ENCODE measurements at regions not wholly inside any gene's neighbourhood (a gene's known extent, or its start where the extent isn't known, plus 50 kb on each side); places are given as distances from the start of the nearest gene placed in this dataset.
A peak's percentile ranks its signal among the peaks of the same experiment; 100 is the strongest.
"Not testable (repeated sequence)": the region's sequence is repeated elsewhere in the genome, so short reads cannot be mapped to it uniquely, and the experiment has no call there.

- DNase-seq = no peak
Observed at GRCh38 chr5:16392718-16393117, 72.9 kb downstream of the ZNF622 start.

- DNase-seq = no peak
Observed at GRCh38 chr5:16391858-16392649, 73.5 kb downstream of the ZNF622 start.

GRCh38 chr5:16390825-16391224, 74.8 kb downstream of the ZNF622 start:
- DNase-seq = no peak

- no peak for DNase-seq
Observed at GRCh38 chr5:16385516-16386090, 80.0 kb downstream of the ZNF622 start.

GRCh38 chr5:16384804-16385203, 80.8 kb downstream of the ZNF622 start:
- DNase-seq = no peak

- DNase-seq = no peak
Observed at GRCh38 chr5:16384222-16384621, 81.4 kb downstream of the ZNF622 start.

GRCh38 chr5:16383544-16384052, 82.0 kb downstream of the ZNF622 start:
- no peak for DNase-seq

GRCh38 chr5:16382047-16382446, 83.6 kb downstream of the ZNF622 start:
- DNase-seq = no peak

- no peak for DNase-seq
Observed at GRCh38 chr5:16378762-16379161, 86.8 kb downstream of the ZNF622 start.

- DNase-seq = no peak
Observed at GRCh38 chr5:16372493-16372892, 93.1 kb downstream of the ZNF622 start.

- no peak for DNase-seq
Observed at GRCh38 chr5:16366491-16366890, 99.1 kb downstream of the ZNF622 start.

GRCh38 chr5:16364910-16365309, 100.7 kb downstream of the ZNF622 start:
- DNase-seq = no peak

- DNase-seq = not testable (repeated sequence)
Observed at GRCh38 chr5:16353439-16353838, 112.2 kb downstream of the ZNF622 start.

GRCh38 chr5:16350816-16351215, 114.8 kb downstream of the ZNF622 start:
- no peak for DNase-seq

- no peak for DNase-seq
Observed at GRCh38 chr5:16346380-16346779, 119.2 kb downstream of the ZNF622 start.

GRCh38 chr5:16345454-16345853, 120.1 kb downstream of the ZNF622 start:
- no peak for DNase-seq

- no peak for DNase-seq
Observed at GRCh38 chr5:16326137-16326536, 139.5 kb downstream of the ZNF622 start.

- DNase-seq = no peak
Observed at GRCh38 chr5:16321284-16321683, 141.7 kb upstream of the MARCHF11 start.

- DNase-seq = peak in 1 of 2 donors; percentile 40
Observed at GRCh38 chr5:16315501-16315900, 135.9 kb upstream of the MARCHF11 start.

GRCh38 chr5:16313761-16314160, 134.2 kb upstream of the MARCHF11 start:
- DNase-seq = no peak

- no peak for DNase-seq
Observed at GRCh38 chr5:16312785-16313184, 133.2 kb upstream of the MARCHF11 start.

- DNase-seq = no peak
Observed at GRCh38 chr5:16311666-16312065, 132.1 kb upstream of the MARCHF11 start.

GRCh38 chr5:16306812-16307211, 127.2 kb upstream of the MARCHF11 start:
- no peak for DNase-seq

- DNase-seq = no peak
Observed at GRCh38 chr5:16304846-16305245, 125.3 kb upstream of the MARCHF11 start.
